ENCODE measurements at regions not wholly inside any gene's neighbourhood (a gene's known extent, or its start where the extent isn't known, plus 50 kb on each side); places are given as distances from the start of the nearest gene placed in this dataset.
"Not testable (repeated sequence)": the region's sequence is repeated elsewhere in the genome, so short reads cannot be mapped to it uniquely, and the experiment has no call there.

DNA sequence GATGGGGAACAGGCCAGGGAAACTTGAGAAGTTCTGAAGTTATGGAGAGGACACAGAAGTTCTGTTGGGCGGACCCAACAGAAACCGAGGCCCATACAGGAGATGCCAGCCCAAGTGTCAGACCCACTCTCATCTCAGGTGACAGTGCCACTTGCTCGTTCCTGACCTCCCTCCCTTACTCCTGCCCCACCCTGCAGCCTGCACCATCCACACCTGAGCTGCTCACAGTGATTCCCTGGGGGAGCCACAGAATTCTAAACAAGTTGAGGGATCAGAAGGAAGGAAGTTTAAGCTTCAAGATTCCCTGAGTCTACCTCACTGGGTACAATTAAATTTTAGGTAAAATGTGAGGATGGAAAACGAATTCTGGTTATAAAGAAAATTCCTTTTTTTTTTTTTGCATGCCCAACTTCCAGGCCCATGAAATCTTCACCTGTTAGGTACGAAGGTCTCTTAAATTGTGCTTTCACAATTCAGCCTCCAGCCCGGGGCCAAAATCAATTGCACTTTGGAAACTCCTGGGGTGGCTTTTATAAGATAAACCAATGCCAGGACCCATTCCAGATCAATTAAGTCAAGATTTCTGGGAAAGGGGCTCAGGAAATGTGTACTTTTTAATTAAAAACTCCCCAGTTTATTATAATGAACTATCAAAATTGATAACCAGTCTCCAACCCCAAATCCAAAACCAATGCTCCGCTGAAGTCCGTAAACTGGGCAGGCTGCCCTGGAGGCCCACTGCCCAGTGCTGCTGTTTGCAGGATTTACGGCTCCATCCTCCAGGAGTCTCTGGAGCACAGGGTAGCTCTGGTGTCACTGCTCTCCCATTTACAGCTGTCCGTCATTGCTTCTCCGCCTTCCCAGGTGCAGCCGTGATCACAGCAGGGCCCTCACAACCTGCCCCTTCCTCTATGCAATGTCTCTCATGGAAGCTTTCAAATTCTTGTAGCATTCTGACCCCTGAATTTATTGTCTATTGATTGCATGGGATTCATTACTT is 643.5 kb downstream of the UQCRFS1 start:
- DNase-seq (ENCODE audit: low read depth), result no peak

DNA sequence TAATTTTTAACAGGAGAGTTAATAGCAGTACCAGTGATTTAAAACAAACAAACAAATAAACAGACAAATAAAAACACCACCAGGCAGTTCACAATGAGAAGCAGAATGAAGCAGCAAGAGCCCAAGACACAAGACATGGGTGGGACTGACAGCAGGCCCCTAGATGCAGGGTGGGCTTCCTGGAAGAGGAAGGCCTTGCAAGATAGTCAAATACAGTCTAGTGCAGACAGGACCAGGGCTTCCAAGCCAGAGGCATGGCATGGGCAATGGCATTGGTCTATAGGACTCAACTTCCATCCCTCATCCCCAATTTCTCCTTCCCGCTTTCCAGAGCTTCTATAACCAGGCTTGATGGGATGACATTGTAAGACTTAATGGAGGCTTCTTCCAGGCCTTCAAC is 645.1 kb downstream of the UQCRFS1 start:
- no peak for DNase-seq (ENCODE audit: low read depth)

DNA sequence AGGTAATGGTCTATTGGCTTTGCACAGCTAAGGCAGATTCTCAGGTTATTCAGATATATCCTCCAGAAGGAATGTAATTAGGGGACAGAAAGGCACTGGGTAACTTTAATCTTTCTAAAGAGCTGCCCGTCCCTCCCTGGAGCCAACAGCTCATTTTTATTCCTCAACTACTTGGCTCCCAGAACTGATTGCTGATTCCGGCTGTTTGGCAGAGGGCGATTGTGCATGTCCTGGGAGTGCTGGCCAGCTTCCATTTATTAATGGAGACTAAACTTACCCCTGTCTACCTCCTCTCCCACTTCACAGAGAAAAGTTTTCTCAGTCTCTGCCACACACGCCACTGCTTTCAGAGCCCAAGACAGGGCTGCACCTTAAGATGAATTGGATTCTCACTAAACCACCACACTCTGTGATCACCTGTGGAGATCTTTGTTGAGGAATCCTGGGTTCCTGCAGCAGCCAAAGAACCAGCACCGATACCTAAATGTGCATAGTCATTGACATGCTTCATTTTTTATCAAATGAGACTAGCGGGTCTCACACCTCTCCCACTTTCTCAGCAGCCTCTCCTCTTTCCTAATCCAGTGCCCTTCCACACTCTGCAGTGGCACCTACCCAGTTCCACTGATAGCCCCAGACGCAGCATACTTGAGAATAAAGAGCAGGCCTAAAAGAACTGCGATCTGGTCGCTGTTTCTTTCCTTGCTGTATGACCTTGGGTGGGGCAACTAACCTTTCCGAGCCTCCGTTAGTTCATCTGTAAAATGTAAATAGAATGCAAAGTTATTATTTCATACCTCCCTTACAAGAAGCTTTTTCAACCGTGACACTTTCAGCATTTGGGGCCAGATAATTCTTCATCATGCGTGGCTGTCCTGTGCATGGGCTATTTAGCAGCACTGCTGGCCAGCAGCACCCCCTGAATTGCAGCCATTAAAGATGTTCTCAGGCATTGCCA is 648.7 kb downstream of the UQCRFS1 start:
- DNase-seq (ENCODE audit: low read depth), result no peak

DNA sequence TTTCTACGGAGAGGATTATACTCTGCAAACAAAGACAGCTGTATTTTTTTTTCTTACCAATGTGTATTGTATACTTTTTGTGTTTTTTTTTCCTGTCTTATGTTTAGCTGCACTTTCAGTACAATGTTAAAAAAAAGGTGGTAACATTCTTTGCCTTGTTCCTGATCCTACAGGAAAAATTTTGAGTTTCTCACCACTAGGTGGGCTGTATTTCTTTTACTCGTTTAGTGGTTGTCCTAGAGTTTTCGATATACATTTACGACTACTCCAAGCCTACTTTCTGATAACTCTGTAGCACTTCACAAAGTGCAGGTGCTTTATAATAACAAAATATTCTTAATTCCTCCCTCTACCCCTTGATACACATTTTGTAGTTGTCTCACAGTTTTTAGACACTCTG is 652.2 kb downstream of the UQCRFS1 start:
- DNase-seq (ENCODE audit: low read depth), result no peak

DNA sequence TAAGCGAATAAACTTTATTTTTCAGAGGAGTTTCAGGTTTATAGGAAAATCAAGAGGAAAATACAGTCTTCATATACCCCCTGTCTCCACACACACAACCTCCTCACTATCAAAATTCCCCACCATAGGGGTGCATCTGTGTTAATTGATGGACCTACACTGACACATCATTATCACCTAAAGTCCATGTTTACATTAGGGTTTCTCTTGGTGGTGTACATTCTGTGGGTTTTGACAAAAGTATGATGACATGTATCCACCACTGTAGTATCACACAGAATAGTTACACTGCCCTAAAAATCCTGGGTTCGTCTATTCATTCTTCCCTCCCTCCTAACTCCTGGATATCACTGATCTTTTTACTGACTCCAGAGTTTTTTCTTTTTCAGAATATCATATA is 654.2 kb downstream of the UQCRFS1 start:
- DNase-seq (ENCODE audit: low read depth), result no peak

DNA sequence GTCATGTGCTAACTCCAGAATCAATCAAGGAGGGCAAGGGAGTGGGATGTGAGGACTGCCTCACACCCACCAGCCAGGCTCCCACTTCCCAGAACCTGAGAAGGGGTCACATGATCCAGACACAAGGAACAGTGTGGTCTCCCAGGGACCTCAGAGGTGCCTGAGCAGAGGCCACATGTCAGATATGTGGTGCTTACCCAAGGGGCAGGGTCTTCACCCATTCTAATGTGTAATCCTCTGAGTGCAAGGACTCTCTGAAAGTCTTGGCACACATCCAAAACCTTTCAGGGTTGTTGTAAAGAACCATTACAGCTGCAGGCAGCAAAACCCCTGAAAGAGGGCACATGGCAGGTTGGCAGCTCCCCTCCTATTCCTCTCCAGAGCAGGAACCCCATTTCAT is 656.6 kb downstream of the UQCRFS1 start:
- no peak for DNase-seq (ENCODE audit: low read depth)

DNA sequence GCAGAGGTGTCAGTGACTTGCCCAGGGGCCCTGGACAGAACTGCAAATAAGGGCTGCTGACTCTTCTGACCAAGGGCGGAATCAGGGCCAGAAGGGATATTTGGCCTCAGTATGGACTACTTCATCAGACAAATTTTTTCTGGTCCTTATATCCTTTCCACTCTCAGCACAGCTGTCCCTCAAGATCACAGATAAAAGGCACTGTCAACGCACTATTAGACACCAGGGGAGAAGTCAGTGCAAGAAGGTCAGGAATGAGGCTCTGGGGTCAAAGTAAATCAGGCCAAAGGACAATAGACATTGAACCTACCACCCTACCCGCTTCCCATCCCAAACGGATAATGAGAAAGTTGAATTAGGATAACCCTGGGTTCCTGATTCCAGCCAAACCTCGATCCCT is 657.6 kb downstream of the UQCRFS1 start:
- no peak for DNase-seq (ENCODE audit: low read depth)

DNA sequence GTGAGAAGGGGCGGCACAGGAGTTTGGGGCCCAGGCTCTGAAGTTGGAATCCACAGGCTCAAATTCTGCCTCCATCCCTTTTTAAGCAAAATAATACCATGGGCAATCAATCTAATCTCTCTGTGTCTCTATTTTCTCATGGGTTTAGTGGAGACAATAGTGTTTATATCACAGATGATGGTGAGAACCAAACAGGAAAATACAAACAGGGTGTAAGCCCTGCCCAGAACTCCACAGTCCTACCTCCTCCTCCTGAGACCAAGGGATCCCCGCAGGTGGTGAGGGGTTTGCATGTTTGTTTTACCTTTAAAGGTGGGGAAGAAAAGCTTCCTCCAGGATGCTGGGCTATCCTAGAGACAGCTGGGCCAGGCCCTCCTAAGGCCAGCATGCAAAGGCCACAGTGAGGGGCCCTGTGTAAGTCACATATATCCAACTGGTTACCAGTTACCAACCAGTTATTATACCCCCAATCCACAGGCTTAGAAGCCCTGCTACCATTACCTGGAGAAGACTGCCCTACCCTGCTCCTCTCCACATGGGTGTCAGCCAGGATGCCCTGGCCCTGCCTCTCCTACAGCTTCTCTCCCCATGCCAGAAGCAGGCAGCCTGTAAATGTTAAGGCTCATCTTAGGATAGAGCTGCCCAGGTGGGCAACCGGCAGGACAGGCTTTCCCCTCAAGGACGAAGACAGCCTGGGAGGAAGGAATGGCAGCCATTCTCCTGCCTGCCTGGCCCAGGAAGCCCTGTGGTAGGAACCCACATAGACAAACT is 658.4 kb downstream of the UQCRFS1 start:
- no peak for DNase-seq (ENCODE audit: low read depth)

DNA sequence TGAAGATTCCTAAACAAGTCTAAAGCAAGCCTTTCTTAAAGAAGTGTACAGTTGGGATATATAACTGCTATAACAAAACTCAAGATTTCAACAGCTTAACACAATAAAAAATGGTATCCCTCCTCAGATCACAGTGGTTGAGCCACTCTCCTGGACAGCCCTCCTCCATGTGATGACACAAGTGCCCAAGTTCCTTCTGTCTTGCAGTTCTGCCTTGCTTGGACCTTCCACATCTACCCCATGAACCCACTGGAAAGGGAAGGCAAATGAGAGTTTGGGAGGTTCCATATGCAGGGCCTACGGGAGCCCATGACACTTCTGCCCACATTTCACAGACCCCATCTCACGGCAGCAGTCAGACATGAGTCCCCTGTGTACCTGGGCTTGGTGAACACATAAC is 659.2 kb downstream of the UQCRFS1 start:
- DNase-seq (ENCODE audit: low read depth), result no peak

DNA sequence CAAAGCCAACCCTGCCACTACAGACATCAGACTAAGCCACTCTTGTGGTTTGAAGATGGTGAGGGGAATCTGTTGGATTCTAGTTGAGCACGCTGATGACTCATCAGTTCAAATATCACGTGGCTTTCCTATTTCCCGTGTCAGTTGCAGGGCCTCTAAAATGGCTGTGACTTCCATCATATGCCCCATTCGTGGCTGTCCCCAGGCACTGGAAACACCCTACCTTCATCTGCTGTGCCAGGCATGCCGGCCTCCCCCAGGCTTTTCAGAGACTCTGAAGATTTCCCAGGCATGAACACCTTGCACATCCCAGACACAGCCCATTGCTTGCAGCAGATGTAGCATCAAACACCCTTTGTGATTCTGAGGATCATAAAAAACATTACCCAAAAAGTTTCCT is 659.9 kb downstream of the UQCRFS1 start:
- DNase-seq (ENCODE audit: low read depth), result peak; percentile 29

DNA sequence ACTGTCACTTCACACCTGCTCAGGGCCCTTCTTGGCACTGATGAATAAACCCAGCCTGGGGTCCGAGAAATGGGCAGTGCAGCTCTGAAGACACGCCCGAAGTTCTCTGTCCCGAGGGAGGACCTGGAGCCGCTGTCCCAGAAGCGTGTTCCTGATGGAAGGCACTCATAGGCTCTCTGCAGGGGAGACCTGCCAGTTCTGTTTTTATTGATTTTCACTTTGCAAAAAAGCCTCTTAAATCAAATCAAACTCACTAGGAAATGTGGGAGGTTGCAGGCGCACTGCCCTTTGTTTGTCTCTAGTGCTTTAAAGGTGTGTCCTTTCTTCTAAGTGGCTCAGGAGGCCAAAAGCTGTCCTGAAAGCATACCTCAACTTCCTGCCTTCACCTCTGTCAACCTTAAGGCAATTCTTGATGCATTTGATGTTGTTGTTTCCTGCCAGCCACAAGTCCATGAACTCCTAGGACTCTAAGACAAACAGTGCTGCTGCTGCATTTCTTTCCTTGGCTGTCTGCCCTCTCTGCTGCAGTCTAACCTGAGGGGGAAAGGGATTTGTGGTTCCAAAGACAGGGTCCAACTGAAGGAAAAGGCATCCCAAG is 663.2 kb downstream of the UQCRFS1 start:
- DNase-seq (ENCODE audit: low read depth), result no peak

DNA sequence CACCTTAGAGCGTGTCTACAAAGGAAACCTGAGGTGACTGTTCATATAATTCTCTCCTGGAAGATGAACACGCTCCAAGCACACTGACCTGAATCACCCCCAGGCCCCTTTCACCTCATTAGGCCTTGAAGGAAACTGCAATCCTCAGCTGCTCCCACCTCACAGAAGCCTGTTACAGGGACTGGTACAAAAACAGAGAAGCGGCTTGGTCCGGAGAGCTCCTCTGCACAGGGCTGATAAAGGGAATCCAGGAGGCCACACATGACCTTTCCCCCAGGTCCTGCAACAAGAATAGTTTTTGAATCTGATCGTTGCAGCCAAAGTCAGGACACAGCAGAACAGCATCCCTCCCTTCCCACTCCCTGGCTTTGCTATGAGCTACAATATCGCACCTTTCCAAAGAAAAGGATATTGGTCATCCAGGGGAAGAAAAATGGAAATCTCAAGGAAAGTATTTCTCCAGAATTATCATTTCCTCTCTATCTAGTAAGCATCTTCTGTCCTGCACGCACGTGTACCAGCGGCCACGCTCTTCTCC is 666.7 kb downstream of the UQCRFS1 start:
- DNase-seq (ENCODE audit: low read depth), result no peak

DNA sequence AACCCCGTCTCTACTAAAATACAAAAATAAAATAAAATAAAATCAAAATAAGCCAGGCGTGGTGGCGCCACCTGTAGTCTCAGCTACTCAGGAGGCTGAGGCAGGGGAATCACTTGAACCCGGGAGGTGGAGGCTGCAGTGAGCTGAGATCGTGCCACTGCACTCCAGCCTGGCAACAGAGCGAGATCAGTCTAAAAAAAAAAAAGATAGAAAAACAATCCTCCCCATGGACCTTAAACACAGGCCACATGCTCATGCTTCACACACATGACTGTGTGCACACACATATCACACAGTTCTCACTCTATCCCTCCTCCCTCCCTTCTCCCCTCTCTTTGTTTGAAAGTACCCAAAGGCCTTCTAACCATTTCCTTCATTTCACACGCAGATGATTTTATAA is 667.6 kb downstream of the UQCRFS1 start:
- DNase-seq (ENCODE audit: low read depth), result not testable (repeated sequence)

DNA sequence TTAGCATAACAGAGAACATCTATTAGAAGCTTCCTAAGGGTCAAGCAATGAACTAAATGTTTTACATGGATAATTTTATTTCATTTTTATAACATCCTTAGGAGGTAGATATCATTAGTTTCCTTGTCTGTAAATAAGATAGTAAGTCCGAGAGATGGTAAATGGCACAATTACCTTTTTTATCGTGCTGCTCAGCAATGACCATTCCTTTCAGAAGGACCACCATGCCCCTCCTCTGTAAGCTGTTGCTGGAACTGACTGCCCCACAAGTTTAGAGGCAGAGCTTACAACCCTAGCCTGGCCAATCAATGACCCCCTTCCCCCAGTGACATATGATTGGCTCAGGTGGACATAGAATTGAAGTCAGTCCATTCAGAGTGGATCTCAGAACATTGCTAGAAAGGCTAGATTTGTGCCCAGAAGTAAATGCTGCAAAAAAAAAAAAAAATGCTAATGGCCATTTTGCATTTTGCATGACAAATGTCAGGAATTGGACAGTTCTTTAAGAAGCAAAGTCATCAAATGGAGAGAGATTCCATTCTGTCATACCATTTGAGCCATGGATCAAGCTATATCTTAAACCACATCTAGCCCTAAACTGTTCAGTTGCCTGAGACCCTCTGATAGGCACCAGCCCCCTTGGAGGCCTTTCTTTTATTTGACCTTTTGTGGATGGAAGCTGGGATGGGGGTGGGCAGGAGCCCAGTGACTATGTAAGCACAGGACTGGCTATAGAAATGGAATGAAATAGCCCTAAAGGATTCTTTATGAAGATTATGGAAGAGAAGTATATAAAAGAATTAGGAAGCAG is 668.3 kb downstream of the UQCRFS1 start:
- no peak for DNase-seq (ENCODE audit: low read depth)

DNA sequence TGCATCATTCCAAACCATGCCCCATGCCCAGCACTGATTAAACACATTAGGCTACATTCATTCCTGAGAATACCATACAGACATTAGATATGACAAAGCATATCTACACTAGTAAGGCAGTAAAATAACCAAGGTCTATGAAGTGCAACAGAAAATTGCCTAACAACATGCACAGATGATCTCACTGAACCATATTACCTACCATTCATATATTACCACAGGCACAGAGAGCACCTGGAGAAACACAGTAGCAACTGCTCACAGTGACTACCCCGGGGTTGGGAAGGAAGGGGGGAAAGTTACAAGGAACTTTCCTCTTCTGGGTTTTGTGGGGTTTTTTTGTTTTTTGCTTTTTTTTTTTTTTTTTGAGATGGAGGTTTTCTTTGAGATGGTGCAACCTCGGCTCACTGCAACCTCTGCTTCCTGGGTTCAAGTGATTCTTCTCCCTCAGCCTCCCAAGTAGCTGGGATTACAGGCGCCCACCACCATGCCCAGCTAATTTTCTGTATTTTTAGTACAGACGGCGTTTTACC is 669.6 kb downstream of the UQCRFS1 start:
- no peak for DNase-seq (ENCODE audit: low read depth)

DNA sequence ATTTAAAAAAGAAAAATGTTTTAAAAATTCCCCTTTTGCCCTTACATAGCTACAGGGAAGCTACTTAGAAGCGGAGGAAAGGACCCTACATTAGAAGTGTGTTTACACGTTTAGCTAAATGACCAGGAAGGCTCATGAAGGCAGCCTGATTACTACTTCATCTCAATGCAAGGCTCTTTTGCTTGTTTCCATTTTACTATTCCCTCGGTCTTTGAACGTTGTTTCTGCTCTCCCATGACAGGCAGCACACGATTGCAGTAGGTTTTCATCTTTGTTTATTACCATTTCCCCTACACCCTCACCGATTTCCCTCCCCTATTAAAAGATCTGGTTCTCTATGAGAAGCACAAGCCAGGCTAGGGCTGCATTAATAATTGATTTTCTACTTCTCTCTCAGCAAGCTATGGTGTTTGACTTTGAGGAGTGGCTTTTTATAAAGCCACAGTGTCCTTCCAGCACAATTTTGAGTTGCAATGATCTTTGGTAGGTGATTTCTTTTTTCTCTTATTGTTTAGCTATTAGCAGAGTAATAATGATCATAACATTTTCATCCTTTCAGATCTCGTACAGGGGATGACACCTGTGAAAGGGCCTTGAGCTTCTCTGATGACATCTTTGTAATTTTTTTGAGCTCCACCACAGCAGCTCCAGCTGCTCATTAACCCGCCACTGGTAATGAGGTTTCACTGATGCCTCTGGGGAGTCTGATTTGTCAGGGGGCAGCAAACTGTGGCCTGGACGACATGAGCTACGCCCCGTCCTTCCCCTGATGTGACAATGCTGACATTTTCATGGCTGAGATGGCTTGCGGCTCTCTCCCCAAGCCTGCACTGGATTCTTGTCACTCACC is 670.3 kb downstream of the UQCRFS1 start:
- no peak for DNase-seq (ENCODE audit: low read depth)

DNA sequence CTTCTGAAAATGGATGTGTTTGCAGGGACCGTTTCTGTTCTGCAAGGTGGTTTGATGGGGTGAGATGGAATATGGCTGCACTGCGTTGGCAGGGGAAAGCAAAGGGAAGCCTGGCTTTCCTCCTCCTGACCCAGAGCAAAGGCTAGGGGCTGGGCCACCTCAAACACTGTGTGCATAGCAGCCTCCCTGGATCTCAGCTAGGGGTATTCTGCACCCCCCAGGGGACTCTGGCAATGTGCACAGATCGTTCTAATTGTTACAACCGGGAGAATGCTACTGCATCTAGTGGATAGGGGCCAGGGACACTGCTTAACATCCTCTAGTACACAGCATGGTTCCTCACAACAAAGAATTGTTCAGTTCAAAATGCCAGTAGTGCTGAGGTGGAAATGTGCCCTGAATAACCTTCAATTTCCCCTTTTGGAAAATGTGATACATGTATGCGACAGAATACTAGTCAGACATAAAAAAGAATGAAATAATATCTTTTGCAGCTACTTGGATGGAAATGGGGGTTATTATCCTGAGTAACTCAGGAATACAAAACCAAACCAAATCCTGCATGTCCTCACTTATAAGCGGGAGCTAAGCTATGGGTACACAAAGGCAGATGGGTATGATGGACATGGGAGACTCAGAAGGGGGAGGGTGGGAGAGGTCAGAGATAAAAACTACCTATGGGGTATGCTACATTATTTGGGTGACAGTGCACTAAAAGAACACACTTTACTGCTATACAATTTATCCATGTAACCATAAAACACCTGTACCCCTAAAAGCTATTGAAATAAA is 671.2 kb downstream of the UQCRFS1 start:
- no peak for DNase-seq (ENCODE audit: low read depth)

DNA sequence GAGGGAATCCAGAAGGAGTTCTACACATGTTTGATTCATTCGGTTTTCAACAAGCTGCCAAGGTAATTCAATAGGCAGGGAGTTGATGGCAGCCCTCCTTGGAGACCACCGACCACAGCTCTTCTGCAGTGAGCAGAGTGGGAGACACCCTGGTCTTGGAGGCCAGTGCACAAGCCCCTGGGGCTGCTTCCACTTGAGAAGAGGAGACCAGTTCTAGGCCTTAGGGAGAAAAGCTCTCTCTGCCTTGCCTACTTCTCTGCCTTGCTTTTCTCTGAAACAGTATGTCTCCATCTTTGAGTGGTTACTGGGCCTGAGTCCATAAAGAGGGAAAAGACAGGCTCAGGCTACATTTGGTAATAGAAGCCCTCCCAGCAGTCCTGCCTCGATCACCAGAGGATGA is 671.9 kb downstream of the UQCRFS1 start:
- DNase-seq (ENCODE audit: low read depth), result no peak
